Sigmoid colon (tissue), 6 donors: ENCODE measurements at regions not wholly inside any gene's neighbourhood (a gene's known extent, or its start where the extent isn't known, plus 50 kb on each side); places are given as distances from the start of the nearest gene placed in this dataset.

Source experiments
- DNase-seq: peaks from one replicate; pipeline ENCODE4 v3.0.0-alpha.2; 2019
- H3K27ac ChIP-seq, 4 donors: fragments of 200-600 bp; sonication (generic); one replicate each; pipeline ENCODE4 v1.5.1; 2016 to 2019; ENCODE audit warnings: mild to moderate bottlenecking in 1 of 4
- H3K27me3 ChIP-seq, 3 donors: fragments of 200-600 bp; sonication (generic); one replicate each; pipeline ENCODE4 v1.5.1; 2019; ENCODE audit warnings: mild to moderate bottlenecking in 1 of 3
- H3K36me3 ChIP-seq, 4 donors: fragments of 200-600 bp; sonication (generic); one replicate each; pipeline ENCODE4 v1.5.1; 2016 to 2019
- H3K4me1 ChIP-seq, 4 donors: fragments of 200-600 bp; sonication (generic); one replicate each; pipeline ENCODE4 v1.5.1; 2017 to 2019
- H3K4me3 ChIP-seq, 4 donors: fragments of 200-600 bp; sonication (generic); one replicate each; pipeline ENCODE4 v1.5.1; 2017 to 2019; ENCODE audit warnings: mild to moderate bottlenecking in 2 of 4, moderate library complexity in 1 of 4
- H3K9me3 ChIP-seq, 4 donors: fragments of 200-600 bp in 3 of 4; sonication (generic) in 3 of 4; one replicate each; pipeline versions ENCODE4 v1.5.1 to v1.6.1; 2013 to 2019
- CTCF ChIP-seq, 4 experiments: fragments of 450-650 bp in 3 of 4; fragments of 200-600 bp in 1 of 4; IDR thresholded peaks; one replicate each; pipeline ENCODE4 v1.5.1; 2016 to 2019; ENCODE audit warnings: antibody characterized with exemption in 4 of 4, mild to moderate bottlenecking in 3 of 4, moderate library complexity in 2 of 4
- EP300 ChIP-seq, 4 donors: sonication (generic); formaldehyde crosslinking; IDR thresholded peaks; one replicate each; pipeline ENCODE4 v1.6.1; 2017; ENCODE audit warnings: antibody characterized with exemption in 4 of 4
- POLR2A ChIP-seq, 2 donors: fragments of 450-650 bp; IDR thresholded peaks; one replicate each; pipeline ENCODE4 v1.6.1; 2016; ENCODE audit warnings: antibody characterized with exemption in 2 of 2, mild to moderate bottlenecking in 2 of 2, moderate library complexity in 2 of 2
- POLR2AphosphoS5 ChIP-seq, 4 donors: sonication (generic); formaldehyde crosslinking; IDR thresholded peaks; one replicate each; pipeline ENCODE4 v1.6.1; 2017; ENCODE audit warnings: antibody characterized with exemption in 4 of 4
- WGBS, 2 donors: extraction: QIAGEN DNeasy Blood & Tissue Kit; methylation state at CpG; one replicate each; pipeline ENCODE4 v1.1.7; 2013; 5-methylcytosine and 5-hydroxymethylcytosine counted together
- intact Hi-C: fragments of 100-400 bp; cut with DNase I; formaldehyde crosslinking; loops from one replicate; pipeline ENCODE4 v1.15.1; 2023
- donor health status: healthy with polysubstance abuse.
- donor health status: healthy.

- H3K4me1 ChIP-seq: no peaks in the 10 kb centered on the region
- DNase-seq: no peak
- no peak overlapping the region for H3K4me3 ChIP-seq
- H3K27me3 ChIP-seq: no peaks in the 10 kb centered on the region
- H3K27ac ChIP-seq: no peak overlapping the region
- 7 to 49% methylated on average over 3 of the region's 3 CpGs for WGBS, 2 donors
- intact Hi-C loops: no loop called here
- H3K36me3 ChIP-seq: no peaks in the 10 kb centered on the region
- no peak for TF ChIP-seq EP300 (IDR thresholded peaks at IDR 0.05)
- TF ChIP-seq POLR2A (IDR thresholded peaks at IDR 0.05): no peak
- no peak for TF ChIP-seq CTCF (IDR thresholded peaks at IDR 0.05)
- TF ChIP-seq POLR2AphosphoS5 (IDR thresholded peaks at IDR 0.05): no peak
- no peaks in the 10 kb centered on the region for H3K9me3 ChIP-seq
These were observed 705.6 kb downstream of the UTRN start for GRCh38 chr6:144990784-144991183.

- no peaks in the 10 kb centered on the region for H3K9me3 ChIP-seq
- H3K36me3 ChIP-seq: no peaks in the 10 kb centered on the region
- TF ChIP-seq POLR2A (IDR thresholded peaks at IDR 0.05) (no peak), CTCF (IDR thresholded peaks at IDR 0.05) (no peak), EP300 (IDR thresholded peaks at IDR 0.05) (no peak), POLR2AphosphoS5 (IDR thresholded peaks at IDR 0.05) (no peak)
- intact Hi-C loops: no loop called here
- no peak overlapping the region for H3K27ac ChIP-seq
- H3K4me1 ChIP-seq: no peaks in the 10 kb centered on the region
- DNase-seq: no peak
- H3K27me3 ChIP-seq: no peaks in the 10 kb centered on the region
- 79 to 91% methylated on average over 3 of the region's 3 CpGs for WGBS, 2 donors
- H3K4me3 ChIP-seq: no peak overlapping the region
These were observed 708.7 kb downstream of the UTRN start for GRCh38 chr6:144993870-144994269.

- no peak overlapping the region for H3K27ac ChIP-seq
- no peak overlapping the region for H3K4me3 ChIP-seq
- no peaks in the 10 kb centered on the region for H3K36me3 ChIP-seq
- no peaks in the 10 kb centered on the region for H3K9me3 ChIP-seq
- H3K4me1 ChIP-seq: no peaks in the 10 kb centered on the region
- no peaks in the 10 kb centered on the region for H3K27me3 ChIP-seq
- 90 to 93% methylated on average over 3 of the region's 3 CpGs for WGBS, 2 donors
- no peak for DNase-seq
- intact Hi-C loops: no loop called here
- TF ChIP-seq POLR2AphosphoS5 (IDR thresholded peaks at IDR 0.05) (no peak), CTCF (IDR thresholded peaks at IDR 0.05) (no peak), EP300 (IDR thresholded peaks at IDR 0.05) (no peak), POLR2A (IDR thresholded peaks at IDR 0.05) (no peak)
These were observed 712.9 kb downstream of the UTRN start for GRCh38 chr6:144997996-144998395.

- intact Hi-C loops: no loop called here
These were observed 714.0 kb downstream of the UTRN start for GRCh38 chr6:144999127-144999526.

More at GRCh38 chr6:144999127-144999526, 714.0 kb downstream of the UTRN start:
- DNase-seq: no peak
- Histone ChIP-seq H3K9me3 (no peaks in the 10 kb centered on the region), H3K27me3 (no peaks in the 10 kb centered on the region), H3K4me1 (no peaks in the 10 kb centered on the region), H3K27ac (no peak overlapping the region), H3K36me3 (no peaks in the 10 kb centered on the region), H3K4me3 (no peak overlapping the region)
- no peak for TF ChIP-seq CTCF (IDR thresholded peaks at IDR 0.05)
- TF ChIP-seq POLR2AphosphoS5 (IDR thresholded peaks at IDR 0.05): no peak
- no peak for TF ChIP-seq EP300 (IDR thresholded peaks at IDR 0.05)
- TF ChIP-seq POLR2A (IDR thresholded peaks at IDR 0.05): no peak
- WGBS, 2 donors: 96% methylated on average over 1 of the region's 1 CpG
